ENCODE measurements at regions not wholly inside any gene's neighbourhood (a gene's known extent, or its start where the extent isn't known, plus 50 kb on each side); places are given as distances from the start of the nearest gene placed in this dataset.

GRCh38 chr6:8334113-8334512, 101.2 kb downstream of the SLC35B3 start:
- H3K79me2 ChIP-seq (ENCODE audit: low read depth), result no peaks in the 10 kb centered on the region
- no peaks in the 10 kb centered on the region for H3K4me1 ChIP-seq (replicated peaks; ENCODE audit: insufficient read depth)
- no peak overlapping the region for H3K27ac ChIP-seq
- H3K4me3 ChIP-seq, result no peak overlapping the region
- no peak for DNase-seq
- H3F3A ChIP-seq (ENCODE audit: insufficient read depth, low read depth), result no peaks in the 10 kb centered on the region
- no peak overlapping the region for H2AFZ ChIP-seq
- no peaks in the 10 kb centered on the region for H3K27me3 ChIP-seq (ENCODE audit: insufficient read depth, low read depth)
- intact Hi-C loops (cut with micrococcal nuclease; ENCODE audit: unreplicated experiment), result no loop called here
- no peaks in the 10 kb centered on the region for H3K9me2 ChIP-seq (ENCODE audit: insufficient read depth)
- TF ChIP-seq EZH2 (IDR thresholded peaks at IDR 0.05; ENCODE audit: low read depth), result no peak
- TF ChIP-seq, protein P1, sequence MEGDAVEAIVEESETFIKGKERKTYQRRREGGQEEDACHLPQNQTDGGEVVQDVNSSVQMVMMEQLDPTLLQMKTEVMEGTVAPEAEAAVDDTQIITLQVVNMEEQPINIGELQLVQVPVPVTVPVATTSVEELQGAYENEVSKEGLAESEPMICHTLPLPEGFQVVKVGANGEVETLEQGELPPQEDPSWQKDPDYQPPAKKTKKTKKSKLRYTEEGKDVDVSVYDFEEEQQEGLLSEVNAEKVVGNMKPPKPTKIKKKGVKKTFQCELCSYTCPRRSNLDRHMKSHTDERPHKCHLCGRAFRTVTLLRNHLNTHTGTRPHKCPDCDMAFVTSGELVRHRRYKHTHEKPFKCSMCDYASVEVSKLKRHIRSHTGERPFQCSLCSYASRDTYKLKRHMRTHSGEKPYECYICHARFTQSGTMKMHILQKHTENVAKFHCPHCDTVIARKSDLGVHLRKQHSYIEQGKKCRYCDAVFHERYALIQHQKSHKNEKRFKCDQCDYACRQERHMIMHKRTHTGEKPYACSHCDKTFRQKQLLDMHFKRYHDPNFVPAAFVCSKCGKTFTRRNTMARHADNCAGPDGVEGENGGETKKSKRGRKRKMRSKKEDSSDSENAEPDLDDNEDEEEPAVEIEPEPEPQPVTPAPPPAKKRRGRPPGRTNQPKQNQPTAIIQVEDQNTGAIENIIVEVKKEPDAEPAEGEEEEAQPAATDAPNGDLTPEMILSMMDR (conservative IDR thresholded peaks at IDR 0.05), result no peak
- no peaks in the 10 kb centered on the region for H3K36me3 ChIP-seq (ENCODE audit: low read depth)
- H4K20me1 ChIP-seq (ENCODE audit: insufficient read depth), result no peaks in the 10 kb centered on the region
- BruUV-seq (replicated peaks), result no TSS peak
- ChIA-PET CTCF (no interaction called here), POLR2A (ENCODE audit: unreplicated experiment) (no interaction called here)
- H3K4me2 ChIP-seq, result no peak overlapping the region
- no peaks in the 10 kb centered on the region for H3K9me3 ChIP-seq (ENCODE audit: insufficient read depth, low read depth)

DNA sequence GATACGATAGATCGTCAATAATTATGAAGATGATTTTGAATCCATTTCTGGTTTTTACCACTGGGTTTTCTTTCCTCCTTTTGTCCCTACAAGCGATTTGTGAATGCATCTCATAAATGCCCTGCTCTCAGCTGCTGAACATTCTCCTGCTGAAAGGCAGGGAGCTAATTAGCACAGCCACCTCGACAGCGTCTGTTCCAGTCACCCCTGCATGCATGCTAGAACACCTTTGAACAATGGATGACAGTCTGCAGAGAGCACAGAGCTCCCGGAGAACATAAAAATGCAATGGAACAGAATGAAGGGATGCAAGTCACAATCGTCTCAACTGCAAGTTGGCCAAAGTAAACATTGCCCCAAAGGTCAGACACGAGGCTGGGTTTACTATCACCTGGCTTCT, 105.8 kb downstream of the SLC35B3 start:
- Histone ChIP-seq H4K20me1 (ENCODE audit: insufficient read depth) (no peaks in the 10 kb centered on the region), H3K4me2 (no peak overlapping the region), H3K9me2 (ENCODE audit: insufficient read depth) (no peaks in the 10 kb centered on the region), H3F3A (ENCODE audit: insufficient read depth, low read depth) (no peaks in the 10 kb centered on the region), H3K36me3 (ENCODE audit: low read depth) (no peaks in the 10 kb centered on the region), H3K27ac (no peak overlapping the region), H3K4me3 (no peak overlapping the region), H3K4me1 (replicated peaks; ENCODE audit: insufficient read depth) (no peaks in the 10 kb centered on the region), H2AFZ (no peak overlapping the region), H3K79me2 (ENCODE audit: low read depth) (no peaks in the 10 kb centered on the region), H3K27me3 (ENCODE audit: insufficient read depth, low read depth) (no peaks in the 10 kb centered on the region), H3K9me3 (ENCODE audit: insufficient read depth, low read depth) (no peaks in the 10 kb centered on the region)
- DNase-seq, result no peak
- no TSS peak for BruUV-seq (replicated peaks)
- intact Hi-C loops (cut with micrococcal nuclease; ENCODE audit: unreplicated experiment), result no loop called here
- ChIA-PET POLR2A (ENCODE audit: unreplicated experiment) (no interaction called here), CTCF (no interaction called here)
- no peak for TF ChIP-seq EZH2 (IDR thresholded peaks at IDR 0.05; ENCODE audit: low read depth)
- TF ChIP-seq, protein P1 (conservative IDR thresholded peaks at IDR 0.05), result no peak

GRCh38 chr6:8325743-8326142, 109.6 kb downstream of the SLC35B3 start:
- Histone ChIP-seq H3K4me2 (no peak overlapping the region), H3F3A (ENCODE audit: insufficient read depth, low read depth) (no peaks in the 10 kb centered on the region), H3K9me2 (ENCODE audit: insufficient read depth) (no peaks in the 10 kb centered on the region), H4K20me1 (ENCODE audit: insufficient read depth) (no peaks in the 10 kb centered on the region), H3K4me1 (replicated peaks; ENCODE audit: insufficient read depth) (no peaks in the 10 kb centered on the region), H3K79me2 (ENCODE audit: low read depth) (no peaks in the 10 kb centered on the region), H3K27ac (no peak overlapping the region), H3K27me3 (ENCODE audit: insufficient read depth, low read depth) (no peaks in the 10 kb centered on the region), H3K9me3 (ENCODE audit: insufficient read depth, low read depth) (no peaks in the 10 kb centered on the region), H2AFZ (no peak overlapping the region), H3K4me3 (no peak overlapping the region), H3K36me3 (ENCODE audit: low read depth) (no peaks in the 10 kb centered on the region)
- ChIA-PET CTCF (no interaction called here), POLR2A (ENCODE audit: unreplicated experiment) (no interaction called here)
- intact Hi-C loops (cut with micrococcal nuclease; ENCODE audit: unreplicated experiment), result no loop called here
- BruUV-seq (replicated peaks), result no TSS peak
- DNase-seq, result no peak
- TF ChIP-seq EZH2 (IDR thresholded peaks at IDR 0.05; ENCODE audit: low read depth), result no peak
- TF ChIP-seq, protein P1 (conservative IDR thresholded peaks at IDR 0.05), result no peak
